HG02840 (cell line): ENCODE measurements at regions not wholly inside any gene's neighbourhood (a gene's known extent, or its start where the extent isn't known, plus 50 kb on each side); places are given as distances from the start of the nearest gene placed in this dataset.

Experiments used
- ATAC-seq: cut with Tn5 transposase; IDR thresholded peaks from one replicate; pipeline ENCODE4 v1.9.1; 2021; ENCODE audit warnings: mild to moderate bottlenecking, moderate library complexity, moderate number of reproducible peaks; ENCODE audit not compliant: unreplicated experiment, low FRiP score

- ATAC-seq, result no peak
These were observed 484.6 kb downstream of the RPS24 start for GRCh38 chr10:78518224-78518623.

- ATAC-seq, result no peak
These were observed 487.2 kb downstream of the RPS24 start for GRCh38 chr10:78520737-78521430.

GRCh38 chr10:78523453-78523852 lies 489.8 kb downstream of the RPS24 start:
- no peak for ATAC-seq

GRCh38 chr10:78524342-78524741 lies 490.7 kb downstream of the RPS24 start:
- no peak for ATAC-seq

- ATAC-seq, result no peak
These were observed 491.3 kb downstream of the RPS24 start for GRCh38 chr10:78524941-78525340.

- ATAC-seq, result no peak
These were observed 492.7 kb downstream of the RPS24 start for GRCh38 chr10:78526347-78526746.

GRCh38 chr10:78527296-78527695 lies 493.6 kb downstream of the RPS24 start:
- ATAC-seq, result no peak

GRCh38 chr10:78528749-78529204 lies 495.1 kb downstream of the RPS24 start:
- no peak for ATAC-seq

- ATAC-seq, result no peak
These were observed 495.6 kb downstream of the RPS24 start for GRCh38 chr10:78529262-78529661.

GRCh38 chr10:78531088-78531487 lies 497.4 kb downstream of the RPS24 start:
- no peak for ATAC-seq

- no peak for ATAC-seq
These were observed 498.9 kb downstream of the RPS24 start for GRCh38 chr10:78532480-78533042.

- no peak for ATAC-seq
These were observed 499.4 kb downstream of the RPS24 start for GRCh38 chr10:78533098-78533497.

- no peak for ATAC-seq
These were observed 500.1 kb downstream of the RPS24 start for GRCh38 chr10:78533776-78534175.

- no peak for ATAC-seq
These were observed 502.1 kb downstream of the RPS24 start for GRCh38 chr10:78535716-78536218.

- no peak for ATAC-seq
These were observed 503.4 kb downstream of the RPS24 start for GRCh38 chr10:78537018-78537417.

- ATAC-seq, result no peak
These were observed 505.6 kb downstream of the RPS24 start for GRCh38 chr10:78539247-78539766.

- ATAC-seq, result no peak
These were observed 506.9 kb downstream of the RPS24 start for GRCh38 chr10:78540355-78541076.

- ATAC-seq, result no peak
These were observed 507.9 kb downstream of the RPS24 start for GRCh38 chr10:78541481-78542140.

GRCh38 chr10:78542141-78542489 lies 508.5 kb downstream of the RPS24 start:
- no peak for ATAC-seq

- ATAC-seq, result no peak
These were observed 508.9 kb downstream of the RPS24 start for GRCh38 chr10:78542521-78542920.
